Retinal pigment epithelial cell (primary cell): ENCODE measurements at regions not wholly inside any gene's neighbourhood (a gene's known extent, or its start where the extent isn't known, plus 50 kb on each side); places are given as distances from the start of the nearest gene placed in this dataset.

Experiments used
- DNase-seq: peaks from one replicate; pipeline ENCODE4 v3.0.0-alpha.2; 2010; ENCODE audit warnings: low read depth
- H3K4me3 ChIP-seq: 2 replicates; pipeline ENCODE4 v1.5.1; 2011; ENCODE audit warnings: mild to moderate bottlenecking, low read length, control low read depth, moderate library complexity
- CTCF ChIP-seq: conservative IDR thresholded peaks from 2 replicates; pipeline ENCODE4 v1.5.1; 2011; ENCODE audit warnings: low read depth, low read length, control low read depth, inconsistent platforms

- DNase-seq: no peak
- no peak overlapping the region for H3K4me3 ChIP-seq
- no peak for TF ChIP-seq CTCF
Measured at GRCh38 chr16:77536809-77537208, 102.0 kb upstream of the ADAMTS18 start.

GRCh38 chr16:77539421-77540034 lies 104.7 kb upstream of the ADAMTS18 start:
- DNase-seq: peak; percentile 84
- H3K4me3 ChIP-seq: no peak overlapping the region
- no peak for TF ChIP-seq CTCF

- DNase-seq: peak; percentile 91
- no peak overlapping the region for H3K4me3 ChIP-seq
- no peak for TF ChIP-seq CTCF
Measured at GRCh38 chr16:77540646-77541045, 105.8 kb upstream of the ADAMTS18 start.

GRCh38 chr16:77541165-77541564 lies 106.3 kb upstream of the ADAMTS18 start:
- H3K4me3 ChIP-seq: no peak overlapping the region
- no peak for TF ChIP-seq CTCF
- no peak for DNase-seq

- no peak for TF ChIP-seq CTCF
- H3K4me3 ChIP-seq: no peak overlapping the region
Measured at GRCh38 chr16:77548151-77548550, 113.3 kb upstream of the ADAMTS18 start.

GRCh38 chr16:77548766-77549165 lies 113.9 kb upstream of the ADAMTS18 start:
- no peak for DNase-seq
- H3K4me3 ChIP-seq: no peak overlapping the region
- no peak for TF ChIP-seq CTCF

More at GRCh38 chr16:77548151-77548550, 113.3 kb upstream of the ADAMTS18 start:
- no peak for DNase-seq

GRCh38 chr16:77549876-77550275 lies 115.0 kb upstream of the ADAMTS18 start:
- no peak overlapping the region for H3K4me3 ChIP-seq
- no peak for TF ChIP-seq CTCF
- no peak for DNase-seq
